PFSK-1 (cell line): ENCODE measurements at regions not wholly inside any gene's neighbourhood (a gene's known extent, or its start where the extent isn't known, plus 50 kb on each side); places are given as distances from the start of the nearest gene placed in this dataset.

Experiments used
- FOXP2 ChIP-seq: optimal IDR thresholded peaks from 2 replicates; pipeline ENCODE3; 2011; ENCODE audit warnings: borderline replicate concordance, control low read depth, inconsistent platforms; ENCODE audit not compliant: insufficient read depth; ENCODE audit errors: extremely low read length, extremely low read depth
- POLR2AphosphoS5 ChIP-seq: IDR thresholded peaks from 2 replicates; pipeline ENCODE4 v1.6.1; 2012; ENCODE audit warnings: low read depth, mild to moderate bottlenecking, control low read depth, low read length, moderate library complexity
- REST ChIP-seq, 2 experiments: IDR thresholded peaks; 2 replicates each; pipeline versions ENCODE4 v1.6.1 to v1.8.0; 2011 to 2012; ENCODE audit warnings: low read depth in 2 of 2, low read length in 2 of 2, control low read depth in 1 of 2, inconsistent platforms in 1 of 2, mild to moderate bottlenecking in 1 of 2, moderate library complexity in 1 of 2; ENCODE audit not compliant: insufficient read depth in 1 of 2
- SIN3A ChIP-seq: IDR thresholded peaks from 2 replicates; pipeline ENCODE4 v1.6.1; 2012; ENCODE audit warnings: mild to moderate bottlenecking, low read length, moderate library complexity, borderline replicate concordance; ENCODE audit not compliant: insufficient read depth
- TAF1 ChIP-seq: IDR thresholded peaks from 2 replicates; pipeline ENCODE4 v1.6.1; 2012; ENCODE audit warnings: low read length, control low read depth, borderline replicate concordance; ENCODE audit not compliant: insufficient read depth

DNA sequence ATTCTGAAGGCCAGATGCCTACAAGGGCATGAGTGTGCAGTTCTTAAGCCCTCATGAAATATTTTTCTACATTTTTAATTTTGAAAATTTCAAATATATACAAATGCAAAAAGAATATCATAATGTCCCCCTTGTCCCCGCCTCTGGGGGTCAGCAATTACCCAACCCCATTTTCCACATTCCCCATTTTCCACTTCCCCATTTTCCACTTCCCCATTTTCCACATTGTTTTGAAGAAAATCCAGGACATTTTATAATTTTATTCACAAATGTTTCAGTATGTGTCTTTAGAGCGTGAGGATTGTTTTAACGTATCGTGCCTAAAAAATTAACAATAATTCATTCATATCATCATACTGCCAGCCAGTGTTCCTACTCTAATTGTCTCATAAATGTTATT, 403.6 kb upstream of the RAB6C start:
- TF ChIP-seq TAF1, result no peak
- TF ChIP-seq POLR2AphosphoS5, result no peak
- no peak for TF ChIP-seq SIN3A
- TF ChIP-seq REST (IDR thresholded peaks at IDR 0.05; ENCODE audit: insufficient read depth in 1 of 2, low read depth in 2 of 2, low read length in 2 of 2), result no peak
- TF ChIP-seq FOXP2, result no peak

DNA sequence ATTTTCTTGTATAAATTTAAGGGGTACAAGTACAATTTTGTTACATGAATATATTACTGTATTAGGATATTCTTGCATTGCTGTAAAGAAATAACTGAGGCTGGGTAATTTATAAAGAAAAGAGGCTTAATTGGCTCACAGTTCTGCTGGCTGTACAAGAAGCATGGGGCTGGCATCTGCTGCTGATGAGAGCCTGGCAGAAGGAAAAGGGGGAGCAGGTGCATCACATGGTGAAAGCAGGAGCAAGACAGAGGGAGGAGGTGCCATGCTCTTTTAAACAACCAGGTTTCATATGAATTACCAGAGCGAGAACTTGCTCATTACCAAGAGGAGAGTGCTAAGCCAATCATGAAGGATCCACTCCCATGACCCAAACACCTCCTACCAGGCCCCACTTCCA, 399.5 kb upstream of the RAB6C start:
- TF ChIP-seq TAF1 (no peak), POLR2AphosphoS5 (no peak)

GRCh38 chr2:129585760-129586159, 393.7 kb upstream of the RAB6C start:
- TF ChIP-seq REST (IDR thresholded peaks at IDR 0.05; ENCODE audit: insufficient read depth in 1 of 2, low read depth in 2 of 2, low read length in 2 of 2) (no peak), TAF1 (no peak), SIN3A (no peak), POLR2AphosphoS5 (no peak), FOXP2 (no peak)

DNA sequence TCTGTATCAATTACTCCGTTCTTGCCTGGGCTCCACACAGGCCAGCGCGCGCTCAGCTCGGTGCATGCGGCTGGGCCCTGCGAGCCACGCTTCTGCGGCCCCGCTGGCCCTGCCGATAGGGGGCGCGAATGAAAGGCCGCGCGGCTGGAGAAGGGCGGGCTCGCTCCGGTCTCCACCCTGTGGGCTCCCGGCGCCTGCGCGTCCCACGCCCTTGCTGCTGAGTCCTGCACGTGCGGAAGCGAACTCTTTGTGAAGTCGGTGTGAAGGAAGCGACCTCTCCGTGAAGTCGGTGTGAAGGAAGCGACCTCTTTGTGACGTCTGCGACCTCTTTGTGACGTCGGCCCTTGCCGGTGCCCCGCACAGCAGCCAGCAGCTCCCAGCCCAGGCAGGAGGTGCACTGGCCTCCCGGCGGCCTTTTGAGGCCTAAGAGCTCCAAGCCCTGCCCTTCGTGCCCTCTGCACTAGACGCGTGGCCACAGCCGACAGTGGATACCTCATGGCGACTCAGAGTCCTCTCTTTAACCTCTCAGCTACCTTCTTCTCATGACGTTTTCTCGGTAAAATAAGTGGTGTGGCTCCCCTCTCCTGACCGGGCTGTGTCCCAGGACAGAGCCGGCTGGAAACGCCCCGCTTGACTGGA, 391.9 kb upstream of the RAB6C start:
- TF ChIP-seq SIN3A (no peak), POLR2AphosphoS5 (no peak), TAF1 (no peak), FOXP2 (no peak), REST (IDR thresholded peaks at IDR 0.05; ENCODE audit: insufficient read depth in 1 of 2, low read depth in 2 of 2, low read length in 2 of 2) (no peak)

GRCh38 chr2:129604560-129604959, 374.9 kb upstream of the RAB6C start:
- TF ChIP-seq TAF1 (no peak), POLR2AphosphoS5 (no peak), REST (IDR thresholded peaks at IDR 0.05; ENCODE audit: insufficient read depth in 1 of 2, low read depth in 2 of 2, low read length in 2 of 2) (no peak), FOXP2 (no peak), SIN3A (no peak)
